H1 (cell line): ENCODE measurements at regions not wholly inside any gene's neighbourhood (a gene's known extent, or its start where the extent isn't known, plus 50 kb on each side); places are given as distances from the start of the nearest gene placed in this dataset.

Experiments
- CTCF ChIA-PET: fragments of 300-600 bp; sonication (Branson Sonifier 250); formaldehyde crosslinking; loops from one replicate; lab custom pipeline; 2021; ENCODE audit not compliant: partially characterized antibody; lab: Charles Lee
- POLR2A ChIA-PET: fragments of 300-600 bp; sonication (Branson Sonifier 250); formaldehyde crosslinking; loops from one replicate; lab custom pipeline; 2021; ENCODE audit warnings: inconsistent platforms; ENCODE audit not compliant: partially characterized antibody; lab: Charles Lee
- DNase-seq, 2 experiments: peaks; one replicate each; pipeline versions ENCODE4 v3.0.0 to v3.0.0-alpha.2; 2010 to 2022; ENCODE audit warnings: low spot score in 2 of 2, low read depth in 1 of 2, mixed read lengths in 1 of 2
- FAIRE-seq: peaks from 2 replicates; lab custom pipeline; 2011; peaks lifted over from hg19 to GRCh38; lab: Jason Lieb, UNC
- H2AFZ ChIP-seq: 2 replicates; pipeline ENCODE4 v1.8.1; 2012; ENCODE audit warnings: low read length, inconsistent platforms
- H2AK5ac ChIP-seq: 2 replicates; pipeline ENCODE4 v1.6.1; 2013; ENCODE audit warnings: low read depth, low read length
- H2BK120ac ChIP-seq: replicated peaks from 2 replicates; pipeline ENCODE3; 2013; ENCODE audit warnings: low read depth, low read length, inconsistent platforms
- H2BK12ac ChIP-seq: 2 replicates; pipeline ENCODE4 v1.6.1; 2013; ENCODE audit warnings: low read depth, low read length
- H2BK15ac ChIP-seq: 2 replicates; pipeline ENCODE4 v1.6.1; 2013; ENCODE audit warnings: low read length
- H2BK20ac ChIP-seq: 2 replicates; pipeline ENCODE4 v1.6.1; 2013; ENCODE audit warnings: low read length
- H2BK5ac ChIP-seq: 2 replicates; pipeline ENCODE4 v1.6.1; 2013; ENCODE audit warnings: low read depth, low read length
- H3K14ac ChIP-seq: 2 replicates; pipeline ENCODE4 v1.6.1; 2013; ENCODE audit warnings: inconsistent platforms; ENCODE audit not compliant: insufficient read length
- H3K18ac ChIP-seq: 2 replicates; pipeline ENCODE4 v1.6.1; 2013; ENCODE audit warnings: low read length; ENCODE audit errors: extremely low read depth
- H3K23ac ChIP-seq: 2 replicates; pipeline ENCODE4 v1.6.1; 2013; ENCODE audit warnings: inconsistent platforms; ENCODE audit not compliant: insufficient read length
- H3K23me2 ChIP-seq: 2 replicates; pipeline ENCODE4 v1.6.1; 2013; ENCODE audit warnings: low read depth, low read length
- H3K27ac ChIP-seq: 2 replicates; pipeline ENCODE4 v1.6.1; 2011; ENCODE audit warnings: low read depth, low read length, inconsistent platforms
- H3K27me3 ChIP-seq, 4 experiments: replicated peaks in 1 of 4; 1 replicate in 1 of 4; 2 replicates in 3 of 4; pipeline versions ENCODE4 v1.6.1 to v1.8.1; 2011 to 2013; ENCODE audit warnings: low read length in 3 of 4, mild to moderate bottlenecking in 3 of 4, inconsistent platforms in 2 of 4, mixed read lengths in 2 of 4, moderate library complexity in 1 of 4; ENCODE audit not compliant: control insufficient read depth in 3 of 4, insufficient read depth in 3 of 4; ENCODE audit errors: extremely low read depth in 1 of 4
- H3K36me3 ChIP-seq, 4 experiments: 2 replicates each; pipeline versions ENCODE4 v1.6.1 to v1.8.1; 2011 to 2013; ENCODE audit warnings: mild to moderate bottlenecking in 4 of 4, low read length in 3 of 4, moderate library complexity in 2 of 4, control low read depth in 1 of 4, inconsistent platforms in 1 of 4; ENCODE audit not compliant: insufficient read depth in 4 of 4, control insufficient read depth in 2 of 4
- H3K4ac ChIP-seq: replicated peaks from 2 replicates; pipeline ENCODE3; 2013; ENCODE audit warnings: low read length, low read depth, mixed read lengths, inconsistent platforms; ENCODE audit not compliant: insufficient read length
- H3K4me1 ChIP-seq, 4 experiments: replicated peaks in 1 of 4; 1 replicate in 1 of 4; 2 replicates in 3 of 4; pipeline versions ENCODE4 v1.6.1 to v1.8.1; 2011 to 2013; ENCODE audit warnings: low read length in 3 of 4, inconsistent platforms in 2 of 4, mixed read lengths in 1 of 4; ENCODE audit not compliant: insufficient read depth in 4 of 4, control insufficient read depth in 3 of 4
- H3K4me2 ChIP-seq, 2 experiments: 2 replicates each; pipeline versions ENCODE4 v1.6.1 to v1.8.1; 2011 to 2013; ENCODE audit warnings: low read depth in 2 of 2, low read length in 2 of 2, control low read depth in 1 of 2, inconsistent platforms in 1 of 2, mild to moderate bottlenecking in 1 of 2; ENCODE audit not compliant: insufficient read depth in 1 of 2
- H3K4me3 ChIP-seq, 4 experiments: fragments of 200-600, 300-600 bp in 1 of 4; sonication (generic), shearing (Covaris generic), sonication (Bioruptor Twin) in 1 of 4; 2 replicates each; pipeline versions ENCODE4 v1.5.1 to v1.8.1; 2011 to 2016; ENCODE audit warnings: low read length in 4 of 4, low read depth in 3 of 4, control low read depth in 2 of 4, inconsistent platforms in 2 of 4, mild to moderate bottlenecking in 2 of 4, mixed read lengths in 1 of 4, moderate library complexity in 1 of 4; ENCODE audit not compliant: insufficient read depth in 2 of 4; ENCODE audit errors: extremely low read depth in 1 of 4
- H3K56ac ChIP-seq: replicated peaks from 2 replicates; pipeline ENCODE3; 2013; ENCODE audit warnings: low read depth, mild to moderate bottlenecking, mixed read lengths, low read length, inconsistent platforms; ENCODE audit not compliant: insufficient read length
- H3K79me1 ChIP-seq: 2 replicates; pipeline ENCODE4 v1.6.1; 2013; ENCODE audit warnings: low read depth, low read length, control low read depth
- H3K79me2 ChIP-seq, 2 experiments: 2 replicates each; pipeline versions ENCODE4 v1.6.1 to v1.8.1; 2012 to 2013; ENCODE audit warnings: low read length in 2 of 2, mild to moderate bottlenecking in 2 of 2, inconsistent platforms in 1 of 2; ENCODE audit not compliant: insufficient read depth in 2 of 2, control insufficient read depth in 1 of 2
- H3K9ac ChIP-seq, 4 experiments: replicated peaks in 1 of 4; 1 replicate in 1 of 4; 2 replicates in 3 of 4; pipeline versions ENCODE4 v1.6.1 to v1.8.1; 2011 to 2013; ENCODE audit warnings: low read depth in 3 of 4, low read length in 3 of 4, control low read depth in 2 of 4, mild to moderate bottlenecking in 2 of 4, moderate library complexity in 2 of 4, inconsistent platforms in 1 of 4; ENCODE audit errors: extremely low read depth in 1 of 4
- H3K9me3 ChIP-seq, 2 experiments: 2 replicates each; pipeline versions ENCODE4 v1.6.1 to v1.8.1; 2012 to 2013; ENCODE audit warnings: mild to moderate bottlenecking in 2 of 2, moderate library complexity in 2 of 2, control low read depth in 1 of 2, inconsistent platforms in 1 of 2, low read depth in 1 of 2, low read length in 1 of 2, mixed read lengths in 1 of 2; ENCODE audit not compliant: insufficient read depth in 2 of 2
- H4K20me1 ChIP-seq, 2 experiments: replicated peaks in 1 of 2; 2 replicates each; pipeline versions ENCODE3 to v1.8.1; 2011 to 2013; ENCODE audit warnings: inconsistent platforms in 2 of 2, low read length in 2 of 2, mild to moderate bottlenecking in 1 of 2; ENCODE audit not compliant: insufficient read depth in 2 of 2, control insufficient read depth in 1 of 2
- H4K5ac ChIP-seq: 2 replicates; pipeline ENCODE4 v1.6.1; 2013; ENCODE audit warnings: low read length, low read depth, mixed read lengths, inconsistent platforms; ENCODE audit not compliant: insufficient read length
- H4K8ac ChIP-seq: 2 replicates; pipeline ENCODE4 v1.8.0; 2013; ENCODE audit warnings: mild to moderate bottlenecking, moderate library complexity, low read length, inconsistent platforms; ENCODE audit not compliant: insufficient read depth; ENCODE audit errors: extremely low read depth
- H4K91ac ChIP-seq: replicated peaks from 2 replicates; pipeline ENCODE3; 2013; ENCODE audit warnings: low read length, mixed read lengths, inconsistent platforms; ENCODE audit not compliant: insufficient read length
- ASH2L ChIP-seq: fragments of 200-600, 300-600 bp; sonication (generic); IDR thresholded peaks from one replicate; pipeline ENCODE4 v1.7.1; 2017; ENCODE audit warnings: low read length
- CTBP2 ChIP-seq: IDR thresholded peaks from 2 replicates; pipeline ENCODE4 v1.7.0; 2011; ENCODE audit warnings: borderline replicate concordance, mild to moderate bottlenecking, moderate library complexity, mixed read lengths, low read length; ENCODE audit not compliant: insufficient read depth, insufficient read length
- EP300 ChIP-seq, 2 experiments: IDR thresholded peaks; 1 replicate in 1 of 2; 2 replicates in 1 of 2; pipeline ENCODE4 v1.6.1; 2011 to 2012; ENCODE audit warnings: low read depth in 2 of 2, low read length in 2 of 2, mild to moderate bottlenecking in 2 of 2, borderline replicate concordance in 1 of 2, inconsistent platforms in 1 of 2, moderate library complexity in 1 of 2
- HDAC2 ChIP-seq, 2 experiments: fragments of 300-600 bp in 1 of 2; sonication (generic) in 1 of 2; IDR thresholded peaks; 2 replicates each; pipeline ENCODE4 v1.6.1; 2011 to 2012; ENCODE audit warnings: low read depth in 2 of 2, low read length in 2 of 2, mild to moderate bottlenecking in 2 of 2, moderate library complexity in 2 of 2, borderline replicate concordance in 1 of 2, inconsistent platforms in 1 of 2
- RAD21 ChIP-seq, 2 experiments: IDR thresholded peaks in 1 of 2; conservative IDR thresholded peaks in 1 of 2; 2 replicates each; pipeline ENCODE4 v1.6.1; 2011; ENCODE audit warnings: low read depth in 2 of 2, low read length in 2 of 2, improper control_type of control experiment in 1 of 2, inconsistent platforms in 1 of 2, mild to moderate bottlenecking in 1 of 2, moderate library complexity in 1 of 2
- SAP30 ChIP-seq: fragments of 300-600 bp; sonication (generic); IDR thresholded peaks from 2 replicates; pipeline ENCODE4 v1.7.1; 2012; ENCODE audit warnings: low read length, moderate library complexity, mild to moderate bottlenecking, inconsistent platforms; ENCODE audit not compliant: insufficient read depth, insufficient replicate concordance
- SRF ChIP-seq: IDR thresholded peaks from 2 replicates; pipeline ENCODE4 v1.6.1; 2011; ENCODE audit warnings: mild to moderate bottlenecking, low read depth, low read length, moderate library complexity
- TBP ChIP-seq: IDR thresholded peaks from 2 replicates; pipeline ENCODE4 v1.6.1; 2011; ENCODE audit warnings: low read depth, low read length, improper control_type of control experiment
- TEAD4 ChIP-seq: IDR thresholded peaks from 2 replicates; pipeline ENCODE4 v1.6.1; 2012; ENCODE audit warnings: low read depth, low read length, inconsistent platforms, mixed read lengths
- WGBS, 2 experiments: shearing (Covaris generic) in 1 of 2; methylation state at CpG; one replicate each; pipeline versions ENCODE4 v1.1.6 to v1.1.7; 2013 to 2015; ENCODE audit warnings: low lambda C conversion rate in 2 of 2, mixed read lengths in 2 of 2, inconsistent platforms in 1 of 2, low coverage in 1 of 2, missing lambda C conversion rate in 1 of 2; ENCODE audit not compliant: insufficient replicate concordance in 2 of 2, insufficient coverage in 1 of 2, insufficient read length in 1 of 2; ENCODE audit errors: extremely low coverage in 1 of 2, missing lambda C conversion rate in 1 of 2; 5-methylcytosine and 5-hydroxymethylcytosine counted together

DNA sequence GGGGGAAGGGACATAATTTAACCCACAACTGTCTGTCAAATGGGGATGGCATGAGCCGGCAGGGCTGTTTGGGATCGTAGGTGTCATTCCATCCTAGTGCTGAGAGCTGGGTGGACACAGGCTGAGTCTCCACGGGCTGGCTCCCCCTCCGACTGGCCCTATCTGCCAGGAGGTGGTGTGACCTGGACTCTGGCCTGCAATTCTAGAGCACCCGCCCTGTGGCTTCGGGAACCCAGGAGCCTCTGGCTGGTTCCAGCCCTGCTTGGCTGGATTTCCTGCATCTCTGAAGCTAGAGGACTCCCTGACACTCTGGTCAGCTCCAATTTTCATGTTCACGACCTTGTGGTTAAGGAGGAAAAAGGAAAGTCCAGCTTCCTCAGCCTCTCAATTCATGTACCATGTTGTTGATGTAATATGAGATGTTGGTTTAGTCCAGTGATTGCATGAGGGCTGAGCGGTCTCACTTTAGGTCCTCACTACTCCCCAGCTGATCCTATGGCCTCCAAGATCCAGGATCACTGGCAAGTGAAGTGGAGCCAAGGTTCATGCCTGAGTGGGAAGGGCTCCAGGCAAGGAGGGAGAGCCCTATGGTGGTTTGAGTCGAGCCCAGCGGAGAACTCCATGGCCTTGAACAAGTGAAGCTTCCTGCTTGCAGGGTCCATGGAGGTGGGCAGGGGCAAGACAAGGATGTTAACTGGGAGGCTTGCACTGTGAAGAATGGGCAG is 169.1 kb downstream of the NDUFA10 start:
- Histone ChIP-seq H4K91ac (no peak overlapping the region), H3K4me3 (no peak overlapping the region), H3K27me3 (no peaks in the 10 kb centered on the region), H3K9ac (no peak overlapping the region), H2AFZ (no peak overlapping the region), H2BK12ac (no peak overlapping the region), H2BK120ac (no peak overlapping the region), H3K9me3 (peaks cover 5 to 18% of the 10 kb centered on the region in 2 experiments; a peak in 3 of 4 replicates), H3K23ac (no peak overlapping the region), H2BK5ac (no peak overlapping the region), H3K36me3 (no peaks in the 10 kb centered on the region), H2BK15ac (no peak overlapping the region), H4K5ac (no peak overlapping the region), H3K27ac (no peak overlapping the region), H3K14ac (no peak overlapping the region), H3K23me2 (no peaks in the 10 kb centered on the region), H2BK20ac (no peak overlapping the region), H2AK5ac (no peak overlapping the region), H4K8ac (no peak overlapping the region)
- ChIA-PET POLR2A (no interaction called here), CTCF (no interaction called here)
- FAIRE-seq = no peak
- DNase-seq = no peak
- WGBS, 2 experiments = 90% methylated on average over 8 of the region's 10 CpGs; no CpG with 5 or more reads in 1 of the 2 experiments
- no peak for TF ChIP-seq RAD21 (IDR thresholded peaks at IDR 0.05 in 1 of 2, conservative IDR thresholded peaks at IDR 0.05 in 1 of 2; ENCODE audit: low read depth in 2 of 2, low read length in 2 of 2)
- TF ChIP-seq EP300 (IDR thresholded peaks at IDR 0.05; ENCODE audit: borderline replicate concordance in 1 of 2, low read depth in 2 of 2, low read length in 2 of 2) = no peak
- TF ChIP-seq TEAD4 = no peak
- no peak for TF ChIP-seq TBP
- no peak for TF ChIP-seq HDAC2 (IDR thresholded peaks at IDR 0.05; ENCODE audit: borderline replicate concordance in 1 of 2, low read depth in 2 of 2, low read length in 2 of 2)
- no peak for TF ChIP-seq SRF
- no peak for TF ChIP-seq CTBP2
- TF ChIP-seq ASH2L = no peak
- no peak for TF ChIP-seq SAP30
- TF ChIP-seq, all 59 proteins: peak for 0
- no peak overlapping the region for H3K4me2 ChIP-seq
- no peaks in the 10 kb centered on the region for H4K20me1 ChIP-seq
- H3K18ac ChIP-seq = no peak overlapping the region
- H3K79me1 ChIP-seq = no peaks in the 10 kb centered on the region
- no peak overlapping the region for H3K4ac ChIP-seq
- no peaks in the 10 kb centered on the region for H3K4me1 ChIP-seq
- no peak overlapping the region for H3K56ac ChIP-seq
- H3K79me2 ChIP-seq = no peaks in the 10 kb centered on the region
